ENCODE measurements at regions not wholly inside any gene's neighbourhood (a gene's known extent, or its start where the extent isn't known, plus 50 kb on each side); places are given as distances from the start of the nearest gene placed in this dataset.
"Not testable (repeated sequence)": the region's sequence is repeated elsewhere in the genome, so short reads cannot be mapped to it uniquely, and the experiment has no call there.

DNA sequence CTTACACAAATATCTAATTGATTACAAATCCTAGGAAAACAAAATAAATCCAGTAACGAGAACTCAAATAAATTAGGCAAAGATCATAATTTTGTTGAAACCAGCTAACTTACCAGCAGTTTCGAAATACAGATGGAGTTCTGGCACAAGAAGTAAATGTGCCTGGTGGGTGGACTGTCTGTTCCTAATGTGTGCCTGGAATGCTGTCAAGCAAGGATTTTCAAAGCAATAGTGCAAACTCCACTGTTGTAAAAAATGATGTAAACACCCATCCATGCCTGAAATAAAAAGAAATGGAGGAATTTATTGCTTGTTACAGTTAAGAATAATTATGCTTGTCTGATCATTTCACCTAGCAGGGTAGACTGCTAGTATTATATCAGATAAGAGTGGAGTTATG, 423.9 kb upstream of the MAP2 start:
- TF ChIP-seq, protein P1, sequence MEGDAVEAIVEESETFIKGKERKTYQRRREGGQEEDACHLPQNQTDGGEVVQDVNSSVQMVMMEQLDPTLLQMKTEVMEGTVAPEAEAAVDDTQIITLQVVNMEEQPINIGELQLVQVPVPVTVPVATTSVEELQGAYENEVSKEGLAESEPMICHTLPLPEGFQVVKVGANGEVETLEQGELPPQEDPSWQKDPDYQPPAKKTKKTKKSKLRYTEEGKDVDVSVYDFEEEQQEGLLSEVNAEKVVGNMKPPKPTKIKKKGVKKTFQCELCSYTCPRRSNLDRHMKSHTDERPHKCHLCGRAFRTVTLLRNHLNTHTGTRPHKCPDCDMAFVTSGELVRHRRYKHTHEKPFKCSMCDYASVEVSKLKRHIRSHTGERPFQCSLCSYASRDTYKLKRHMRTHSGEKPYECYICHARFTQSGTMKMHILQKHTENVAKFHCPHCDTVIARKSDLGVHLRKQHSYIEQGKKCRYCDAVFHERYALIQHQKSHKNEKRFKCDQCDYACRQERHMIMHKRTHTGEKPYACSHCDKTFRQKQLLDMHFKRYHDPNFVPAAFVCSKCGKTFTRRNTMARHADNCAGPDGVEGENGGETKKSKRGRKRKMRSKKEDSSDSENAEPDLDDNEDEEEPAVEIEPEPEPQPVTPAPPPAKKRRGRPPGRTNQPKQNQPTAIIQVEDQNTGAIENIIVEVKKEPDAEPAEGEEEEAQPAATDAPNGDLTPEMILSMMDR (IDR thresholded peaks at IDR 0.05) = no peak
- no peaks in the 10 kb centered on the region for H3K4me1 ChIP-seq

DNA sequence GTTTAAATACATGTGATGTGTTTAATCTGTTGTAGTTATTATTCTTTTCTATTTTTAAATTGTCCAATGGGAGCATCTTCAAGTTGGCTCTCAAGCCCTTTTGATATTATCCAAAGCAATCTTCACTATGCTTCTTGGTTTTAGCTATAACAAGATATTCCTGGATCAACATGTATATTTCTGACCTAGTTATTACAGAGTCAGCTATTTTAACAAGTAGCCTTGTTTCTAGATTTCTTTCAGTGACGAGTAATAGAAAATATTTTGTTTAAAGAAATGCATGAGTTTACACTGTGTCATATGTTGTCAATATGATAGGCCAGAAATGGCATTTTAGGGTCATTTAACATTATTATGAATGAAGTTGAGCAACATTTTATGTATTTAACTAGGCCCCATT, 421.8 kb upstream of the MAP2 start:
- Histone ChIP-seq H3K27ac (no peak overlapping the region), H3K4me2 (ENCODE audit: low read length) (no peak overlapping the region), H3K9ac (no peak overlapping the region), H3K4me1 (no peaks in the 10 kb centered on the region), H3K36me3 (ENCODE audit: control insufficient read depth, insufficient read depth, low read length) (no peaks in the 10 kb centered on the region), H3K4me3 (ENCODE audit: low read depth, low read length) (no peak overlapping the region), H3K27me3 (ENCODE audit: control insufficient read depth, insufficient read depth, low read length) (no peaks in the 10 kb centered on the region), H2AFZ (no peak overlapping the region), H3K9me3 (ENCODE audit: control insufficient read depth, low read length) (no peaks in the 10 kb centered on the region), H3K79me2 (no peaks in the 10 kb centered on the region)
- TF ChIP-seq, protein P1 (IDR thresholded peaks at IDR 0.05) = no peak

More for the DNA sequence above, 423.9 kb upstream of the MAP2 start:
- Histone ChIP-seq H3K36me3 (ENCODE audit: control insufficient read depth, insufficient read depth, low read length) (no peaks in the 10 kb centered on the region), H3K4me3 (ENCODE audit: low read depth, low read length) (no peak overlapping the region), H3K79me2 (no peaks in the 10 kb centered on the region), H3K9ac (no peak overlapping the region), H3K9me3 (ENCODE audit: control insufficient read depth, low read length) (no peaks in the 10 kb centered on the region), H2AFZ (no peak overlapping the region), H3K27me3 (ENCODE audit: control insufficient read depth, insufficient read depth, low read length) (no peaks in the 10 kb centered on the region), H3K27ac (no peak overlapping the region), H3K4me2 (ENCODE audit: low read length) (no peak overlapping the region)

DNA sequence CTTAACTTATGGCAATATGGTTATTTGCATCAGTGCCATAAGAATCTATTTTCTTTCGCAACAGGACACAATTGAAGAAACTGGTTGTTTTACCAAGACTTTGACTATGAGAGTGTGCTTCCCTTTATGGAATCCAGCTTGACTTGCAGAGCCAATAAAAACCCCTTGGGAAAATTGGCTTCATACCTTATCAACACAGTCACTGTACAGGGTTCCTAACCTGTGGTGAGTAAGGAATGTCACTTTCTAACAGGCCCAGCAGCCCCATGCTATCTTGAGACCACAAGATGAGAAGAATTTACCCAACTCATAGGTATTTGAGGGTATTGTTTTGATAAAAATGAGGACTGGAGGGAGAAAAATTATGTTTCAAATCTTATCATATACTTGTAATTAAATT, 418.5 kb upstream of the MAP2 start:
- no peak overlapping the region for H3K4me3 ChIP-seq (ENCODE audit: low read depth, low read length)
- no peak overlapping the region for H3K27ac ChIP-seq
- no peaks in the 10 kb centered on the region for H3K9me3 ChIP-seq (ENCODE audit: control insufficient read depth, low read length)
- H3K27me3 ChIP-seq (ENCODE audit: control insufficient read depth, insufficient read depth, low read length) = no peaks in the 10 kb centered on the region
- TF ChIP-seq, protein P1 (IDR thresholded peaks at IDR 0.05) = no peak
- no peaks in the 10 kb centered on the region for H3K79me2 ChIP-seq
- no peak overlapping the region for H3K4me2 ChIP-seq (ENCODE audit: low read length)
- no peaks in the 10 kb centered on the region for H3K36me3 ChIP-seq (ENCODE audit: control insufficient read depth, insufficient read depth, low read length)
- no peak overlapping the region for H3K9ac ChIP-seq
- H3K4me1 ChIP-seq = no peaks in the 10 kb centered on the region
- H2AFZ ChIP-seq = no peak overlapping the region

DNA sequence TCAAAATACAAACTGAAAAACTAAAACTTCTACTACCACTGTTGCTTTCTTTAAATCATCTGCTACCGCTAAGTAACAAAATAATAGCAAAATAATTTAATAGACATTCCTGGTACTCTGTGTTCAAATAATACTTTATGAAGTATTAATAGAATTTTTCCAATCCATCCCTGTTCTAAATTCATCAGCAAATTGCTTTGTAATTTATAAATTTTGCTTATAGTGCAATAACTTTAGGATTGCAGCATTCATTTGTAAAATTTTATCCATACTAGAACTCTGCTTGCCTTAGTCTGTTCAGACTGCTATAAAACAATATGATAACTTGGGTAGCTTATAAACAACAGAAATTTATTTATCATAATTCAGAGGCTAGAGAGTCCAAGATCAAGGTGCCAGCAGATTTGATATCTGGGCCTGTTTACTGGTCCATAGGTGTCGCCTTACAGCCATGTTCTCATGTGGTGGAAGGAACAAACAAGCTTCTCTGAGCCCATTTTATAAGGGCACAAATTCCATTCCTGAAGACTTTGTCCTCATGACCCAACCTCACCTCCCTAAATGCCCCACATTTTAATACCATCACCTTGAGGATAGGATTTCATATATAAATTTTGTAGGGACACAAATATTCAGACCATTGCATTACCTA, 415.1 kb upstream of the MAP2 start:
- no peak overlapping the region for H2AFZ ChIP-seq
- no peaks in the 10 kb centered on the region for H3K79me2 ChIP-seq
- no peaks in the 10 kb centered on the region for H3K4me1 ChIP-seq
- no peak overlapping the region for H3K9ac ChIP-seq
- H3K36me3 ChIP-seq (ENCODE audit: control insufficient read depth, insufficient read depth, low read length) = no peaks in the 10 kb centered on the region
- no peaks in the 10 kb centered on the region for H3K27me3 ChIP-seq (ENCODE audit: control insufficient read depth, insufficient read depth, low read length)
- H3K27ac ChIP-seq = no peak overlapping the region
- H3K9me3 ChIP-seq (ENCODE audit: control insufficient read depth, low read length) = no peaks in the 10 kb centered on the region
- H3K4me3 ChIP-seq (ENCODE audit: low read depth, low read length) = no peak overlapping the region
- TF ChIP-seq, protein P1 (IDR thresholded peaks at IDR 0.05) = no peak
- H3K4me2 ChIP-seq (ENCODE audit: low read length) = no peak overlapping the region

DNA sequence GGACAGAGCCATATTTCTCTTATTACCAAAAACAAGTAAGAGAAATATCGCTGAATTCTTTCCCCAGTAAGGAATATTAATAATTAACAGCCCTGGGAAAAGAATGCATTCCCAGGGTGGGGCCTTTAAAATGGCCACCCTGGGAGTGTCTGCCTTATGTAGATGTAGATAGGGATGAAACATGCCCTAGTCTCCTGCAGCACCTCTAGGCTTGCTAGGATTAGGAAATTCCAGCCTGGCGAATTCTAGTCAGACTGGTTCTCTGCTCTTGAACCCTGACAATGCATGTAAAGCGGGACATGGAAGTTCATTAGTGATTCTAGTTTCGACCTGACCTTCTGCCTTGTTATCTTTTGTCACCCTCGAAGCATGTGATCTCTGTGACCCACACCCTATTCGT, 405.2 kb upstream of the MAP2 start:
- not testable (repeated sequence) for H2AFZ ChIP-seq; H3K4me1 ChIP-seq; H3K27ac ChIP-seq; H3K79me2 ChIP-seq; H3K4me3 ChIP-seq (ENCODE audit: low read depth, low read length); H3K9ac ChIP-seq; H3K27me3 ChIP-seq (ENCODE audit: control insufficient read depth, insufficient read depth, low read length); H3K36me3 ChIP-seq (ENCODE audit: control insufficient read depth, insufficient read depth, low read length); H3K9me3 ChIP-seq (ENCODE audit: control insufficient read depth, low read length); H3K4me2 ChIP-seq (ENCODE audit: low read length)
